BE2C (cell line): ENCODE measurements at regions not wholly inside any gene's neighbourhood (a gene's known extent, or its start where the extent isn't known, plus 50 kb on each side); places are given as distances from the start of the nearest gene placed in this dataset.

Experiments
- DNase-seq: peaks from one replicate; pipeline ENCODE4 v3.0.0-alpha.2; 2020
- H3K27me3 ChIP-seq: fragments of 250-450 bp; sonication (Bioruptor Pico); 2 replicates; pipeline ENCODE4 v1.5.1; 2020; ENCODE audit warnings: mild to moderate bottlenecking
- H3K36me3 ChIP-seq: fragments of 250-450 bp; sonication (Bioruptor Pico); 2 replicates; pipeline ENCODE4 v1.5.1; 2020; ENCODE audit warnings: mild to moderate bottlenecking
- H3K4me1 ChIP-seq: fragments of 250-450 bp; sonication (Bioruptor Pico); 2 replicates; pipeline ENCODE4 v1.5.1; 2020
- H3K4me3 ChIP-seq: 2 replicates; pipeline ENCODE4 v1.5.1; 2011; ENCODE audit warnings: low read depth, low read length
- H3K9me3 ChIP-seq: fragments of 250-450 bp; sonication (Bioruptor Pico); 2 replicates; pipeline ENCODE4 v1.5.1; 2020
- TF ChIP-seq, protein P1 (sequence below): IDR thresholded peaks from 2 replicates; pipeline ENCODE4 v1.5.1; 2012; ENCODE audit warnings: mild to moderate bottlenecking, low read depth, low read length

- DNase-seq = no peak
- no peaks in the 10 kb centered on the region for H3K4me1 ChIP-seq
- H3K27me3 ChIP-seq = no peaks in the 10 kb centered on the region
- no peak overlapping the region for H3K4me3 ChIP-seq
- TF ChIP-seq, protein P1, sequence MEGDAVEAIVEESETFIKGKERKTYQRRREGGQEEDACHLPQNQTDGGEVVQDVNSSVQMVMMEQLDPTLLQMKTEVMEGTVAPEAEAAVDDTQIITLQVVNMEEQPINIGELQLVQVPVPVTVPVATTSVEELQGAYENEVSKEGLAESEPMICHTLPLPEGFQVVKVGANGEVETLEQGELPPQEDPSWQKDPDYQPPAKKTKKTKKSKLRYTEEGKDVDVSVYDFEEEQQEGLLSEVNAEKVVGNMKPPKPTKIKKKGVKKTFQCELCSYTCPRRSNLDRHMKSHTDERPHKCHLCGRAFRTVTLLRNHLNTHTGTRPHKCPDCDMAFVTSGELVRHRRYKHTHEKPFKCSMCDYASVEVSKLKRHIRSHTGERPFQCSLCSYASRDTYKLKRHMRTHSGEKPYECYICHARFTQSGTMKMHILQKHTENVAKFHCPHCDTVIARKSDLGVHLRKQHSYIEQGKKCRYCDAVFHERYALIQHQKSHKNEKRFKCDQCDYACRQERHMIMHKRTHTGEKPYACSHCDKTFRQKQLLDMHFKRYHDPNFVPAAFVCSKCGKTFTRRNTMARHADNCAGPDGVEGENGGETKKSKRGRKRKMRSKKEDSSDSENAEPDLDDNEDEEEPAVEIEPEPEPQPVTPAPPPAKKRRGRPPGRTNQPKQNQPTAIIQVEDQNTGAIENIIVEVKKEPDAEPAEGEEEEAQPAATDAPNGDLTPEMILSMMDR = no peak
- H3K36me3 ChIP-seq = no peaks in the 10 kb centered on the region
- no peaks in the 10 kb centered on the region for H3K9me3 ChIP-seq
Measured at GRCh38 chr4:149113804-149114430, 671.7 kb upstream of the NR3C2 start.

DNA sequence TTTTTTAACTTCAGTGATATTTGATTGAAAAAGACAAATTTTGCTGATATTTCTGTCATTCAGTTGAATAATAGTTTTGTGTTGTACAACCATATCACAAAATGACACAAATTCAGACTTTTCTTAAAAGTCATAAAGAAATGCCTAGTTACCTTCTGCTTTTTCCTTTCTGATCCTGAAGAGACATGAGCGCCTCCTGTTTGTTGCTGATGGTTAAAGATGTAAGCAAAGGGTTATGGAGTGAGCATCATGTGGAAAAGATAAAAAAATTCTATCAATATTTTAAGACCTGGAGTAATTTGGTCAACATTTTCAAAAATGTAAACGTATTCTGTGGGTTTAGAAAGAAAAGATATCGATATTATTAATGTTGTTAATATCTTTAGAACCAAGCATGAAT lies 669.9 kb upstream of the NR3C2 start:
- H3K9me3 ChIP-seq = no peaks in the 10 kb centered on the region
- no peaks in the 10 kb centered on the region for H3K36me3 ChIP-seq
- H3K4me3 ChIP-seq = no peak overlapping the region
- DNase-seq = no peak
- no peaks in the 10 kb centered on the region for H3K27me3 ChIP-seq
- H3K4me1 ChIP-seq = no peaks in the 10 kb centered on the region
- TF ChIP-seq, protein P1 = no peak

- Histone ChIP-seq H3K36me3 (no peaks in the 10 kb centered on the region), H3K4me3 (no peak overlapping the region), H3K4me1 (no peaks in the 10 kb centered on the region), H3K9me3 (no peaks in the 10 kb centered on the region), H3K27me3 (no peaks in the 10 kb centered on the region)
- TF ChIP-seq, protein P1 = no peak
- no peak for DNase-seq
Measured at GRCh38 chr4:149110481-149110880, 668.3 kb upstream of the NR3C2 start.

DNA sequence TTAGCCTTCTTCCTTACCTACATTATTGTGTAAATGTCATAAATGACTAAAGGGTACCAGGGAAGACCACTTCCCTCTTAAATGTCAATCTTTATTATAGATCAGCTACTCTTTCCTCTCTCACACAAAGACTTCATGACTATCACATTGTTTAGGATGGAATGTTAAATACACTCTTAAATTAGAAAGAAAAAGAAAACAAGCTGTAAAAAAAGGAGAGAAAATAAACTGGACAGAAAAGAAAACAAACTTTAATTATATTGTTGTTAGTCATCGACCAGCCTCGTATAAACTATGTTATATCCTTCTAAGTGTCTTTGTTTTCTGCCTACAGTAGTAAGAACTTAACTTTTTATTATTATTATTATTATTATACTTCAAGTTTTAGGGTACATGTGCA lies 666.4 kb upstream of the NR3C2 start:
- no peak overlapping the region for H3K4me3 ChIP-seq
- DNase-seq = no peak
- no peaks in the 10 kb centered on the region for H3K36me3 ChIP-seq
- TF ChIP-seq, protein P1 = no peak
- H3K4me1 ChIP-seq = no peaks in the 10 kb centered on the region
- no peaks in the 10 kb centered on the region for H3K27me3 ChIP-seq
- no peaks in the 10 kb centered on the region for H3K9me3 ChIP-seq

- DNase-seq = no peak
- TF ChIP-seq, protein P1 = no peak
- Histone ChIP-seq H3K9me3 (no peaks in the 10 kb centered on the region), H3K4me1 (no peaks in the 10 kb centered on the region), H3K27me3 (no peaks in the 10 kb centered on the region), H3K36me3 (no peaks in the 10 kb centered on the region), H3K4me3 (no peak overlapping the region)
Measured at GRCh38 chr4:149102765-149103164, 660.6 kb upstream of the NR3C2 start.

- DNase-seq = no peak
- no peaks in the 10 kb centered on the region for H3K4me1 ChIP-seq
- H3K27me3 ChIP-seq = no peaks in the 10 kb centered on the region
- H3K9me3 ChIP-seq = no peaks in the 10 kb centered on the region
- TF ChIP-seq, protein P1 = no peak
- H3K36me3 ChIP-seq = no peaks in the 10 kb centered on the region
- H3K4me3 ChIP-seq = no peak overlapping the region
Measured at GRCh38 chr4:149101649-149102048, 659.4 kb upstream of the NR3C2 start.
